ENCODE measurements at regions not wholly inside any gene's neighbourhood (a gene's known extent, or its start where the extent isn't known, plus 50 kb on each side); places are given as distances from the start of the nearest gene placed in this dataset.

GRCh38 chr16:59859676-59860402, 1125.7 kb upstream of the GOT2 start:
- ChIA-PET POLR2A (ENCODE audit: unreplicated experiment) (no interaction called here), CTCF (no interaction called here)
- H3K9ac ChIP-seq (ENCODE audit: low read length) = no peak overlapping the region
- TF ChIP-seq EZH2 (IDR thresholded peaks at IDR 0.05; ENCODE audit: low read length, unreplicated experiment) = no peak
- TF ChIP-seq CTCF (conservative IDR thresholded peaks at IDR 0.05; ENCODE audit: low read depth, low read length) = no peak
- no peak for TF ChIP-seq EZH2phosphoT487 (IDR thresholded peaks at IDR 0.05; ENCODE audit: borderline replicate concordance, low read length)
- no peaks in the 10 kb centered on the region for H4K20me1 ChIP-seq (ENCODE audit: low read length)
- H3K4me3 ChIP-seq (ENCODE audit: low read length) = no peak overlapping the region
- no peak overlapping the region for H3K27ac ChIP-seq (ENCODE audit: low read length)
- no peaks in the 10 kb centered on the region for H3K79me2 ChIP-seq (ENCODE audit: low read length)
- H3K27me3 ChIP-seq (ENCODE audit: low read length) = no peaks in the 10 kb centered on the region
- H3K4me1 ChIP-seq (ENCODE audit: insufficient read depth, low read length) = no peaks in the 10 kb centered on the region
- no peaks in the 10 kb centered on the region for H3K9me2 ChIP-seq (replicated peaks; ENCODE audit: low read length)
- no peak overlapping the region for H3K4me2 ChIP-seq (ENCODE audit: low read length)
- no peaks in the 10 kb centered on the region for H3K9me3 ChIP-seq (ENCODE audit: low read length)
- H2AFZ ChIP-seq (ENCODE audit: low read length) = no peak overlapping the region
- DNase-seq (no peak), ATAC-seq (no peak)
- no TSS peak for BruUV-seq (replicated peaks)
- intact Hi-C loops (cut with micrococcal nuclease) = no loop called here
- no peaks in the 10 kb centered on the region for H3K36me3 ChIP-seq (ENCODE audit: low read depth, low read length)
- H3F3A ChIP-seq (ENCODE audit: low read length, unreplicated experiment) = no peaks in the 10 kb centered on the region

GRCh38 chr16:59854846-59855439, 1120.8 kb upstream of the GOT2 start:
- H3F3A ChIP-seq (ENCODE audit: low read length, unreplicated experiment) = no peaks in the 10 kb centered on the region
- no peak for DNase-seq
- intact Hi-C loops (cut with micrococcal nuclease) = no loop called here
- ChIA-PET CTCF (no interaction called here), POLR2A (ENCODE audit: unreplicated experiment) (no interaction called here)
- H4K20me1 ChIP-seq (ENCODE audit: low read length) = no peaks in the 10 kb centered on the region
- H3K27me3 ChIP-seq (ENCODE audit: low read length) = no peaks in the 10 kb centered on the region
- ATAC-seq = no peak
- H3K4me3 ChIP-seq (ENCODE audit: low read length) = no peak overlapping the region
- H3K79me2 ChIP-seq (ENCODE audit: low read length) = no peaks in the 10 kb centered on the region
- no peak overlapping the region for H3K4me2 ChIP-seq (ENCODE audit: low read length)
- no peak overlapping the region for H2AFZ ChIP-seq (ENCODE audit: low read length)
- BruUV-seq (replicated peaks) = no TSS peak
- no peak overlapping the region for H3K9ac ChIP-seq (ENCODE audit: low read length)
- H3K9me3 ChIP-seq (ENCODE audit: low read length) = no peaks in the 10 kb centered on the region
- H3K4me1 ChIP-seq (ENCODE audit: insufficient read depth, low read length) = no peaks in the 10 kb centered on the region
- H3K36me3 ChIP-seq (ENCODE audit: low read depth, low read length) = no peaks in the 10 kb centered on the region
- H3K9me2 ChIP-seq (replicated peaks; ENCODE audit: low read length) = no peaks in the 10 kb centered on the region
- TF ChIP-seq EZH2phosphoT487 (IDR thresholded peaks at IDR 0.05; ENCODE audit: borderline replicate concordance, low read length) (no peak), EZH2 (IDR thresholded peaks at IDR 0.05; ENCODE audit: low read length, unreplicated experiment) (no peak), CTCF (conservative IDR thresholded peaks at IDR 0.05; ENCODE audit: low read depth, low read length) (no peak)
- H3K27ac ChIP-seq (ENCODE audit: low read length) = no peak overlapping the region

- no peaks in the 10 kb centered on the region for H3K9me3 ChIP-seq (ENCODE audit: low read length)
- H3K4me2 ChIP-seq (ENCODE audit: low read length) = no peak overlapping the region
- H4K20me1 ChIP-seq (ENCODE audit: low read length) = no peaks in the 10 kb centered on the region
- intact Hi-C loops (cut with micrococcal nuclease) = no loop called here
- no peaks in the 10 kb centered on the region for H3K4me1 ChIP-seq (ENCODE audit: insufficient read depth, low read length)
- ATAC-seq = no peak
- no peak for DNase-seq
- no peaks in the 10 kb centered on the region for H3F3A ChIP-seq (ENCODE audit: low read length, unreplicated experiment)
- ChIA-PET POLR2A (ENCODE audit: unreplicated experiment) (no interaction called here), CTCF (no interaction called here)
- no peaks in the 10 kb centered on the region for H3K9me2 ChIP-seq (replicated peaks; ENCODE audit: low read length)
- H3K79me2 ChIP-seq (ENCODE audit: low read length) = no peaks in the 10 kb centered on the region
- no peak overlapping the region for H3K27ac ChIP-seq (ENCODE audit: low read length)
- H3K9ac ChIP-seq (ENCODE audit: low read length) = no peak overlapping the region
- no peaks in the 10 kb centered on the region for H3K36me3 ChIP-seq (ENCODE audit: low read depth, low read length)
- H3K4me3 ChIP-seq (ENCODE audit: low read length) = no peak overlapping the region
- TF ChIP-seq EZH2 (IDR thresholded peaks at IDR 0.05; ENCODE audit: low read length, unreplicated experiment) = no peak
- TF ChIP-seq CTCF (conservative IDR thresholded peaks at IDR 0.05; ENCODE audit: low read depth, low read length) = no peak
- no peak for TF ChIP-seq EZH2phosphoT487 (IDR thresholded peaks at IDR 0.05; ENCODE audit: borderline replicate concordance, low read length)
- BruUV-seq (replicated peaks) = no TSS peak
- no peaks in the 10 kb centered on the region for H3K27me3 ChIP-seq (ENCODE audit: low read length)
- no peak overlapping the region for H2AFZ ChIP-seq (ENCODE audit: low read length)
These were observed 1115.6 kb upstream of the GOT2 start for GRCh38 chr16:59849716-59850115.

Data from PC-3 (cell line).